CD4-positive, alpha-beta memory T cell (primary cell): ENCODE measurements at regions not wholly inside any gene's neighbourhood (a gene's known extent, or its start where the extent isn't known, plus 50 kb on each side); places are given as distances from the start of the nearest gene placed in this dataset.

Experiments used
- CTCF ChIA-PET: fragments of 350-600 bp; sonication (Branson Sonifier 250); formaldehyde crosslinking; loops from one replicate; lab custom pipeline; 2021; ENCODE audit warnings: inconsistent platforms; ENCODE audit not compliant: partially characterized antibody; lab: Charles Lee
- POLR2A ChIA-PET: fragments of 350-600 bp; sonication (Branson Sonifier 250); formaldehyde crosslinking; loops from one replicate; lab custom pipeline; 2021; ENCODE audit not compliant: partially characterized antibody; lab: Charles Lee
- DNase-seq, 5 donors: peaks; one replicate each; pipeline versions ENCODE4 v3.0.0 to v3.0.0-alpha.2; 2020 to 2022; ENCODE audit warnings: mixed read lengths in 1 of 5
- H3K27ac ChIP-seq: one replicate; pipeline ENCODE4 v1.7.0; 2013; ENCODE audit warnings: low read depth, low read length
- H3K27me3 ChIP-seq: 2 replicates; pipeline ENCODE4 v1.7.0; 2013; ENCODE audit warnings: mild to moderate bottlenecking, low read length, moderate library complexity; ENCODE audit not compliant: insufficient read depth
- H3K36me3 ChIP-seq: 2 replicates; pipeline ENCODE4 v1.7.0; 2013; ENCODE audit warnings: mild to moderate bottlenecking, low read length, moderate library complexity; ENCODE audit not compliant: insufficient read depth
- H3K4me1 ChIP-seq: 2 replicates; pipeline ENCODE4 v1.7.0; 2013; ENCODE audit warnings: mild to moderate bottlenecking, low read length, moderate library complexity; ENCODE audit not compliant: insufficient read depth
- H3K4me3 ChIP-seq, 2 donors: one replicate each; pipeline ENCODE4 v1.7.0; 2013; ENCODE audit warnings: low read length in 2 of 2, mild to moderate bottlenecking in 1 of 2
- H3K9me3 ChIP-seq, 2 donors: one replicate each; pipeline ENCODE4 v1.7.0; 2013; ENCODE audit warnings: low read length in 2 of 2, control low read depth in 1 of 2; ENCODE audit not compliant: control insufficient read depth in 1 of 2
- H3K27ac Mint-ChIP-seq, 7 donors: one replicate each; pipeline ENCODE4 v1.8.0; 2020 to 2021; ENCODE audit warnings: mixed read lengths in 7 of 7, mild to moderate bottlenecking in 6 of 7, inconsistent platforms in 3 of 7, moderate library complexity in 3 of 7
- H3K27me3 Mint-ChIP-seq, 2 donors: one replicate each; pipeline ENCODE4 v1.8.0; 2020 to 2021; ENCODE audit warnings: mixed read lengths in 2 of 2
- H3K36me3 Mint-ChIP-seq, 2 donors: one replicate each; pipeline ENCODE4 v1.8.0; 2020 to 2021; ENCODE audit warnings: mixed read lengths in 2 of 2, inconsistent platforms in 1 of 2, mild to moderate bottlenecking in 1 of 2
- H3K4me1 Mint-ChIP-seq, 4 donors: one replicate each; pipeline ENCODE4 v1.8.0; 2020 to 2021; ENCODE audit warnings: mixed read lengths in 4 of 4, mild to moderate bottlenecking in 1 of 4
- H3K4me3 Mint-ChIP-seq, 8 donors: one replicate each; pipeline ENCODE4 v1.8.0; 2020 to 2021; ENCODE audit warnings: mixed read lengths in 8 of 8, mild to moderate bottlenecking in 7 of 8, moderate library complexity in 6 of 8, inconsistent platforms in 3 of 8
- H3K9me3 Mint-ChIP-seq, 8 donors: one replicate each; pipeline ENCODE4 v1.8.0; 2020 to 2021; ENCODE audit warnings: mixed read lengths in 8 of 8, mild to moderate bottlenecking in 5 of 8, inconsistent platforms in 3 of 8, moderate library complexity in 1 of 8
- intact Hi-C: fragments of 100-400 bp; cut with micrococcal nuclease; formaldehyde crosslinking; loops from one replicate; pipeline ENCODE4 v1.15.1; 2023

DNA sequence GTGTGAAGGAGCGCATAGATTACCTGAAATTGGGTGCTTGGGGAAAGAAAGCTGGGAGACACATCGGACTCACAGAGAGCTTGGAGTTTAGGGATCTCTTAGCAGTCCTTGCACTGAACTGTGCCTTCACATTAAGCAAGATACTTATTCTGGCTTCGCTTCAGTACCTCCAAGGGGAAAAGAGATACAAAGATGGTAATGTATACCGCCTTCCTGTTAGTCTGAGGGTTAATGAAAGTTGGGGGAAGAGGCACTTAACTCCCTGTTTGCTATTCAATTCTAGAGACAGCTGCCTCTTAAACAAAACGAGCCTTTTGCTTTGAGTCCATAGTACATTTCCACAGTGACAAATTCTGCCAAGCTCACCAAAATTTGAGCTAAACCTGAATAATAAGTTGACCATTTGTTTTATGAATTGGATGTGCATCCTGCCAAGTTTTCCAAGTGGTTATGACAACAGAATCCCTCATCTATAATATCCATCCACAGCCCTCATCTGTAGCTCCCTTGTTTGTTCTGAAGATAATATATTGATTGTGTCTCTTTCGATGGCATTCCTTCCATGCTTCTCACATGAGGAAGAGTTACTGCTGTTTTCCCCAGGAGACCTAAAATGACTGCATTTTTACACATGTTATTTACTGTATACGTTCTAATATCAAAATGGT, 287.1 kb upstream of the ATP5MC3 start:
- H3K36me3 Mint-ChIP-seq: no peaks in the 10 kb centered on the region

DNA sequence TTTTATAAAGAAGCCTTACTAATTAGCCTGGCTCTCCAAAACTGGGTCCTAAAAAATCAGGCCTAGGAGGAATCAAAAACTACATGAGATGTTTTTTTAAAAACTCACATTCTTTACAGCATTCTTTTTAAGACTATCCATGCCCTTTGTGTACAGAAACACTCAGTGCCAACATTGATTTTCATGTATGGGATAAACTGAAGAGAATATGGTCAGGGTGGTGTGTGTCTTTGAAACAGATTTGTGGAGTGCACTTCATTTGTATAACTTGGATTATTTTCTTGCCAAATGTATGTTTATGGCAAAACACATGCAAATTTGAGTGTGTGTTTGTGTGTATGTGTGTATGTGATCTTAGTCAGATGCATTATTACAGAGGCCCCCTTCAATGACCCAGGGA, 283.6 kb upstream of the ATP5MC3 start:
- Mint-ChIP-seq H3K9me3 (peaks cover 0 to 2% (median 0%) of the 10 kb centered on the region in 8 donors), H3K4me3 (no peak overlapping the region), H3K27ac (no peak overlapping the region), H3K4me1 (no peaks in the 10 kb centered on the region), H3K27me3 (no peaks in the 10 kb centered on the region), H3K36me3 (no peaks in the 10 kb centered on the region)
- Histone ChIP-seq H3K9me3 (no peaks in the 10 kb centered on the region), H3K4me1 (no peaks in the 10 kb centered on the region), H3K27me3 (no peaks in the 10 kb centered on the region), H3K36me3 (no peaks in the 10 kb centered on the region), H3K4me3 (no peak overlapping the region), H3K27ac (no peak overlapping the region)
- intact Hi-C loops: no loop called here
- CTCF ChIA-PET: no interaction called here
- POLR2A ChIA-PET: no interaction called here
- DNase-seq: no peak

More for the DNA sequence above, 287.1 kb upstream of the ATP5MC3 start:
- intact Hi-C loops: no loop called here
- ChIA-PET CTCF (interaction anchor here (0.6 kb wide), 1 partner anchor 395 kb away, joined by 3 read pairs; no protein-coding TSS in a partner anchor), POLR2A (no interaction called here)
- Histone ChIP-seq H3K27ac (no peak overlapping the region), H3K4me3 (no peak overlapping the region), H3K27me3 (no peaks in the 10 kb centered on the region), H3K9me3 (no peaks in the 10 kb centered on the region), H3K4me1 (no peaks in the 10 kb centered on the region), H3K36me3 (no peaks in the 10 kb centered on the region)
- H3K4me3 Mint-ChIP-seq: no peak overlapping the region
- H3K4me1 Mint-ChIP-seq: no peaks in the 10 kb centered on the region
- no peaks in the 10 kb centered on the region for H3K27me3 Mint-ChIP-seq
- H3K27ac Mint-ChIP-seq: no peak overlapping the region
- DNase-seq: no peak
- H3K9me3 Mint-ChIP-seq: no peaks in the 10 kb centered on the region

DNA sequence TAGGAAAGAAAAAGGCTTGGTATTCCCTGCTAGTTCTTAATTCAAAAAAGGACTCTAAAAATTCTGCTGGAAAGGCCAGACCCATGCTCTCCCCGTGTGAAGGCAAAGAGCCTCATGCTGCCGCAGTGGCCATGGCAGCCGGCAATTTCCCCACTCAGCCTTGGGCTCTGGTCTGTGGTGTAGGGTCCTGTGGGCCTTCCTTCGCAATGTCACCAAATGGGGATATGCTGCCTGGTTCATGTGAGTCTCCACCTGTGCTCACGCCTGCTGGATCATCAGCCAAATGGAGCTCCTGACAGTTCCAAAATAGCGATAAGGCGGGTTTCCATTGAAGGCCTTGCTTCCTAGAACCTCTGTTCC, 282.8 kb upstream of the ATP5MC3 start:
- DNase-seq: no peak
- H3K27ac ChIP-seq: no peak overlapping the region
- H3K27me3 ChIP-seq: no peaks in the 10 kb centered on the region
- no peaks in the 10 kb centered on the region for H3K9me3 ChIP-seq
- no peaks in the 10 kb centered on the region for H3K4me1 ChIP-seq
- Mint-ChIP-seq H3K36me3 (no peaks in the 10 kb centered on the region), H3K9me3 (peaks cover 0 to 8% (median 0%) of the 10 kb centered on the region in 8 donors), H3K4me3 (no peak overlapping the region), H3K27ac (no peak overlapping the region), H3K27me3 (no peaks in the 10 kb centered on the region), H3K4me1 (no peaks in the 10 kb centered on the region)
- CTCF ChIA-PET: no interaction called here
- no peaks in the 10 kb centered on the region for H3K36me3 ChIP-seq
- no peak overlapping the region for H3K4me3 ChIP-seq
- intact Hi-C loops: no loop called here
- POLR2A ChIA-PET: no interaction called here

DNA sequence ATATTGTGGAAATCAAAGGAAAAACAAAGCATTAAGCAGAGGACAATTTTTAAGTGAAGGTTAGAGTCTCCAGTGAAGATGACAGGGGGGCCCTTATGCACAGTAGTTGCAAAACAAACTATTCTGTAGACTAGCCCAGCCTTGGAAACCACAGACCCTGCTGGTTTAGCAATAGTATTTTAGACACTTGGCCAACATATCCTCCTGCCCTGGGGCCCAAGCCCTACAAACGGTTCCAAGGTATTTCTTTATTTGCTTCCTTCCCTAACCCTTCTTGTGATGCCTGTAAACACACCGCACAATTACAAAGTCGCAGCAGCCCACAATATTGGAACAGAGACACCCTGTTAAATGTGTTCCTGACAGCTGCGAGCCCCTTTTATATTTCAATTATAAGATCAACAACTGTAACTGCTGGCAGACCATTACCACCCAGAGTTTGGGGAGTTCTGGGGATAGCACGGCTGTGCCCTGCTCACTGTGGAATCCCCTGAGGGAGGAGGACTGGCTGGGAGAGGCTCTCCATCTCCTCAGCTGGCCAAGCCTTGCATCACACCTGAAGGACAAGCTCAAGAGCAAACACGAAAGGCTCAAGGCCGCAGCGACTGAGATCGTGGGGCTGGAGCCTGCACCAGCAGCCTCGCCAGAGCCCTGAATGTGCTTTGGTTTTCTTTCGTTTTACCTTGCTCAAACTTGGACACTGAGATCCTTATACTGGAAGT, 282.2 kb upstream of the ATP5MC3 start:
- CTCF ChIA-PET: no interaction called here
- no peak overlapping the region for H3K4me3 Mint-ChIP-seq

GRCh38 chr2:175463169-175463568, 281.7 kb upstream of the ATP5MC3 start:
- POLR2A ChIA-PET: no interaction called here
- Histone ChIP-seq H3K9me3 (no peaks in the 10 kb centered on the region), H3K27ac (no peak overlapping the region), H3K27me3 (no peaks in the 10 kb centered on the region), H3K4me3 (no peak overlapping the region), H3K4me1 (no peaks in the 10 kb centered on the region), H3K36me3 (no peaks in the 10 kb centered on the region)
- H3K9me3 Mint-ChIP-seq: peaks cover 0 to 8% (median 0%) of the 10 kb centered on the region in 8 donors
- CTCF ChIA-PET: no interaction called here
- H3K27me3 Mint-ChIP-seq: no peaks in the 10 kb centered on the region
- intact Hi-C loops: no loop called here
- H3K36me3 Mint-ChIP-seq: no peaks in the 10 kb centered on the region
- no peak overlapping the region for H3K4me3 Mint-ChIP-seq
- DNase-seq: no peak
- no peaks in the 10 kb centered on the region for H3K4me1 Mint-ChIP-seq
- H3K27ac Mint-ChIP-seq: no peak overlapping the region

More for the DNA sequence above, 282.2 kb upstream of the ATP5MC3 start:
- DNase-seq: peak in 1 of 5 donors; percentile 13
- Mint-ChIP-seq H3K27me3 (no peaks in the 10 kb centered on the region), H3K4me1 (no peaks in the 10 kb centered on the region), H3K27ac (no peak overlapping the region), H3K36me3 (no peaks in the 10 kb centered on the region), H3K9me3 (peaks cover 0 to 8% (median 0%) of the 10 kb centered on the region in 8 donors)
- Histone ChIP-seq H3K4me3 (no peak overlapping the region), H3K27ac (no peak overlapping the region), H3K36me3 (no peaks in the 10 kb centered on the region), H3K4me1 (no peaks in the 10 kb centered on the region), H3K27me3 (no peaks in the 10 kb centered on the region), H3K9me3 (no peaks in the 10 kb centered on the region)
- intact Hi-C loops: no loop called here
- POLR2A ChIA-PET: no interaction called here

- Mint-ChIP-seq H3K36me3 (no peaks in the 10 kb centered on the region), H3K27me3 (peaks cover 0 to 1% of the 10 kb centered on the region in 2 donors), H3K4me3 (no peak overlapping the region), H3K27ac (no peak overlapping the region), H3K9me3 (peaks cover 0 to 8% (median 0%) of the 10 kb centered on the region in 8 donors), H3K4me1 (no peaks in the 10 kb centered on the region)
- CTCF ChIA-PET: no interaction called here
- H3K27ac ChIP-seq: no peak overlapping the region
- DNase-seq: no peak
- POLR2A ChIA-PET: no interaction called here
- no peaks in the 10 kb centered on the region for H3K4me1 ChIP-seq
- no peaks in the 10 kb centered on the region for H3K9me3 ChIP-seq
- H3K36me3 ChIP-seq: no peaks in the 10 kb centered on the region
- H3K4me3 ChIP-seq: no peak overlapping the region
- intact Hi-C loops: no loop called here
- H3K27me3 ChIP-seq: no peaks in the 10 kb centered on the region
These were observed 280.7 kb upstream of the ATP5MC3 start for GRCh38 chr2:175462246-175462645.

DNA sequence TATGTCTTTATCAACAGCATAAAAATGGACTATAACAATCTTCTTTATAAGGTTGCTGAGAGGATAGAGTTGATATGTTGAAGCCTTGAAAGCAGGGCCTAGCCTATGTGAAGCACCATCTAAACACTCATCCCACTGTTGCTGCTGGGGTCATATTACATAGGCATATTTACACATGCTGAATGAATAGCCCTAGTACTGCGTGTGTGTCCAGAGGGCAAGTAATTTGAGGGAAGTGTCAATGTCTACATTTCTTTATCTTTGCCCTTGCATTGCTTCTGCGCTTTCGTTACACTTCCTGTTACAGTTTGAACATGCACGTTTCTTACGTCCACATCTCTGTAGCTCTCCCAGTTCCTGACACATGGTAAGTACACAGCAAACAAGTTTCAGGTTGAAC, 280.3 kb upstream of the ATP5MC3 start:
- no peak for DNase-seq
- peaks cover 0 to 1% of the 10 kb centered on the region in 2 donors for H3K27me3 Mint-ChIP-seq
- no peaks in the 10 kb centered on the region for H3K4me1 Mint-ChIP-seq
- H3K4me3 Mint-ChIP-seq: no peak overlapping the region
- intact Hi-C loops: no loop called here
- H3K27me3 ChIP-seq: no peaks in the 10 kb centered on the region
- H3K27ac Mint-ChIP-seq: no peak overlapping the region
- no peaks in the 10 kb centered on the region for H3K36me3 ChIP-seq
- H3K4me1 ChIP-seq: no peaks in the 10 kb centered on the region
- H3K9me3 Mint-ChIP-seq: peaks cover 0 to 8% (median 0%) of the 10 kb centered on the region in 8 donors
- ChIA-PET POLR2A (no interaction called here), CTCF (no interaction called here)
- no peak overlapping the region for H3K4me3 ChIP-seq
- H3K27ac ChIP-seq: no peak overlapping the region
- no peaks in the 10 kb centered on the region for H3K9me3 ChIP-seq
- no peaks in the 10 kb centered on the region for H3K36me3 Mint-ChIP-seq
